Upper lobe of right lung (tissue), 1 donor: ENCODE measurements at regions not wholly inside any gene's neighbourhood (a gene's known extent, or its start where the extent isn't known, plus 50 kb on each side); places are given as distances from the start of the nearest gene placed in this dataset.

Source experiments
- ATAC-seq: fragments of 200-7000 bp; cut with Tn5 transposase; one replicate; pipeline ENCODE4 v1.9.1; 2020; ENCODE audit warnings: mild to moderate bottlenecking, moderate library complexity
- DNase-seq: peaks from one replicate; pipeline ENCODE4 v3.0.0-alpha.2; 2020
- H3K27ac ChIP-seq: fragments of 200-600 bp; one replicate; pipeline ENCODE4 v1.8.0; 2022
- H3K27me3 ChIP-seq: fragments of 200-600 bp; one replicate; pipeline ENCODE4 v1.8.0; 2022; ENCODE audit warnings: mild to moderate bottlenecking
- H3K36me3 ChIP-seq: fragments of 200-600 bp; one replicate; pipeline ENCODE4 v1.8.0; 2022
- H3K4me1 ChIP-seq: fragments of 200-600 bp; one replicate; pipeline ENCODE4 v1.8.0; 2022
- H3K4me3 ChIP-seq: fragments of 200-600 bp; one replicate; pipeline ENCODE4 v1.8.0; 2022; ENCODE audit warnings: mild to moderate bottlenecking
- H3K9me3 ChIP-seq: fragments of 200-600 bp; one replicate; pipeline ENCODE4 v1.8.0; 2022
- CTCF ChIP-seq: fragments of 200-600 bp; IDR thresholded peaks from one replicate; pipeline ENCODE4 v1.8.0; 2022; ENCODE audit warnings: antibody characterized with exemption
- intact Hi-C: fragments of 100-400 bp; cut with DNase I; formaldehyde crosslinking; loops from one replicate; pipeline ENCODE4 v1.11.0; 2022
- donor health status: DM: no; HTN: yes; CAD: no; lungs with severe emphysema.

GRCh38 chr1:88293691-88294190, 390.3 kb upstream of the PKN2 start:
- Histone ChIP-seq H3K4me1 (no peaks in the 10 kb centered on the region), H3K4me3 (no peak overlapping the region), H3K27ac (no peak overlapping the region), H3K9me3 (no peaks in the 10 kb centered on the region), H3K36me3 (no peaks in the 10 kb centered on the region), H3K27me3 (no peaks in the 10 kb centered on the region)
- ATAC-seq (no peak), DNase-seq (no peak)
- intact Hi-C loops: no loop called here
- TF ChIP-seq CTCF: no peak

GRCh38 chr1:88296227-88296626, 387.8 kb upstream of the PKN2 start:
- intact Hi-C loops: no loop called here
- ATAC-seq: no peak
- no peak for TF ChIP-seq CTCF
- DNase-seq: no peak
- Histone ChIP-seq H3K27me3 (no peaks in the 10 kb centered on the region), H3K4me3 (no peak overlapping the region), H3K4me1 (no peaks in the 10 kb centered on the region), H3K27ac (no peak overlapping the region), H3K9me3 (no peaks in the 10 kb centered on the region), H3K36me3 (no peaks in the 10 kb centered on the region)

GRCh38 chr1:88296642-88297041, 387.4 kb upstream of the PKN2 start:
- H3K4me1 ChIP-seq: no peaks in the 10 kb centered on the region
- H3K4me3 ChIP-seq: no peak overlapping the region
- no peaks in the 10 kb centered on the region for H3K9me3 ChIP-seq
- DNase-seq (no peak), ATAC-seq (no peak)
- no peak overlapping the region for H3K27ac ChIP-seq
- no peaks in the 10 kb centered on the region for H3K36me3 ChIP-seq
- intact Hi-C loops: no loop called here
- no peak for TF ChIP-seq CTCF
- H3K27me3 ChIP-seq: no peaks in the 10 kb centered on the region

GRCh38 chr1:88298506-88298905, 385.6 kb upstream of the PKN2 start:
- no peak for TF ChIP-seq CTCF
- Histone ChIP-seq H3K27ac (no peak overlapping the region), H3K4me3 (no peak overlapping the region), H3K9me3 (no peaks in the 10 kb centered on the region), H3K4me1 (no peaks in the 10 kb centered on the region), H3K36me3 (no peaks in the 10 kb centered on the region), H3K27me3 (no peaks in the 10 kb centered on the region)
- no peak for DNase-seq
- ATAC-seq: no peak
- intact Hi-C loops: no loop called here

- no peak for TF ChIP-seq CTCF
- ATAC-seq: no peak
- H3K27me3 ChIP-seq: no peaks in the 10 kb centered on the region
- H3K27ac ChIP-seq: no peak overlapping the region
- no peak overlapping the region for H3K4me3 ChIP-seq
- no peak for DNase-seq
- no peaks in the 10 kb centered on the region for H3K4me1 ChIP-seq
- H3K36me3 ChIP-seq: no peaks in the 10 kb centered on the region
- H3K9me3 ChIP-seq: no peaks in the 10 kb centered on the region
- intact Hi-C loops: no loop called here
Measured at GRCh38 chr1:88300752-88301263, 383.3 kb upstream of the PKN2 start.
